GM12873 (cell line): ENCODE measurements at regions not wholly inside any gene's neighbourhood (a gene's known extent, or its start where the extent isn't known, plus 50 kb on each side); places are given as distances from the start of the nearest gene placed in this dataset.

Source experiments
- CTCF ChIP-seq: IDR thresholded peaks from 2 replicates; pipeline ENCODE4 v1.5.1; 2012; ENCODE audit warnings: low read depth, mild to moderate bottlenecking, moderate library complexity, low read length, control low read depth; ENCODE audit not compliant: insufficient read depth; ENCODE audit errors: missing control alignments

GRCh38 chr12:131459773-131460365, 251.0 kb upstream of the SFSWAP start:
- TF ChIP-seq CTCF, result no peak

GRCh38 chr12:131460520-131460919, 250.4 kb upstream of the SFSWAP start:
- no peak for TF ChIP-seq CTCF

GRCh38 chr12:131461096-131461495, 249.8 kb upstream of the SFSWAP start:
- no peak for TF ChIP-seq CTCF

GRCh38 chr12:131463174-131463573, 247.7 kb upstream of the SFSWAP start:
- no peak for TF ChIP-seq CTCF

GRCh38 chr12:131464081-131464480, 246.8 kb upstream of the SFSWAP start:
- TF ChIP-seq CTCF, result no peak

- TF ChIP-seq CTCF, result no peak
Measured at GRCh38 chr12:131466306-131466705, 244.6 kb upstream of the SFSWAP start.

GRCh38 chr12:131466932-131467331, 244.0 kb upstream of the SFSWAP start:
- TF ChIP-seq CTCF, result no peak

- TF ChIP-seq CTCF, result no peak
Measured at GRCh38 chr12:131468206-131468605, 242.7 kb upstream of the SFSWAP start.
